H54 (cell line): ENCODE measurements at regions not wholly inside any gene's neighbourhood (a gene's known extent, or its start where the extent isn't known, plus 50 kb on each side); places are given as distances from the start of the nearest gene placed in this dataset.

Experiments
- DNase-seq: peaks from one replicate; pipeline ENCODE4 v3.0.0; 2011; ENCODE audit warnings: low spot score, mixed read lengths; ENCODE audit not compliant: insufficient read length
- FAIRE-seq: peaks from 3 replicates; lab custom pipeline; 2011; peaks lifted over from hg19 to GRCh38; lab: Jason Lieb, UNC
- POLR2A ChIP-seq: IDR thresholded peaks from 2 replicates; pipeline ENCODE4 v1.6.1; 2011; ENCODE audit warnings: low read depth, mild to moderate bottlenecking, low read length

- TF ChIP-seq POLR2A = no peak
- FAIRE-seq = no peak
- DNase-seq = no peak
Measured at GRCh38 chr6:92510137-92510536, 909.2 kb downstream of the EPHA7 start.

GRCh38 chr6:92507552-92507951 is 911.8 kb downstream of the EPHA7 start:
- DNase-seq = no peak
- no peak for FAIRE-seq
- TF ChIP-seq POLR2A = no peak

GRCh38 chr6:92504509-92504908 is 914.9 kb downstream of the EPHA7 start:
- FAIRE-seq = no peak
- no peak for DNase-seq
- TF ChIP-seq POLR2A = no peak

DNA sequence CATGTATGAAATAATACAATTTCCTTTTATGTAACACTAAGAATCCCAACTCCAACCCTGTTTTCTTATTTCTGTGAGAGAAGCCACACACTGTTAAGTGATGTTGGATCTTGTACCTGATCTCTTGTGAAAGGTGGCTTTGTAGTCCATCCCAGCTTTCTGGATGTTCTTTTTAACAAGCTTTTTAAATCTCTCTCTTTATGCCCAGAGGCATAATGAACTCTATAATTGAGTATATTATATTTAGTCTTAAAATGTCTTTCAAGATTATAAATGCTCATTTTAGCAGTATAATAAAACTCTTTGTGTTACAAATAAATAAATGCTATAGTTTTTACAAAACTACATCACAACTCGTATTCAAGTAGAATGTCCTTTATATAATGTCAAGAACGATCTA is 922.1 kb downstream of the EPHA7 start:
- DNase-seq = no peak
- FAIRE-seq = no peak
- TF ChIP-seq POLR2A = no peak

- no peak for FAIRE-seq
- no peak for DNase-seq
- TF ChIP-seq POLR2A = no peak
Measured at GRCh38 chr6:92496527-92496926, 922.8 kb downstream of the EPHA7 start.

DNA sequence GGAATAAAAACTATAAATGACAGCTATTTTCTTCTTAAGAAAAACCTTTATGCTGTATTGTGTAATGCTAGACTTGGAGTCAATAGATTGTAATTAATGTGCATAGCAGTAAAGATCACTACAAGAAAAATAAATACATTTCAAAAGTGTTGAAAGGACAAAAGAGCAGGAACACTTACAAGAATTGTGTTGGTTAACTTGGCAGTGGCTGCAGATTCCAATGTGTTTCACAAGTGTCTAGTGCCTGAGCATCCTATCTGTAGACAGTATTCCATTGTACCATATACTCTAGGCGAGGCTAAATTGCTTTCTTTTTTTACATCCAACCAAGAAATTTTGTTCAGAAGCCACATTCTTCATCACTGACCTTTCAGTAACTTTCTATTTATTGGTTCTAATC is 924.1 kb downstream of the EPHA7 start:
- TF ChIP-seq POLR2A = no peak
- DNase-seq (no peak), FAIRE-seq (no peak)

GRCh38 chr6:92485487-92485886 is 933.9 kb downstream of the EPHA7 start:
- DNase-seq = no peak
- FAIRE-seq = no peak
- TF ChIP-seq POLR2A = no peak

DNA sequence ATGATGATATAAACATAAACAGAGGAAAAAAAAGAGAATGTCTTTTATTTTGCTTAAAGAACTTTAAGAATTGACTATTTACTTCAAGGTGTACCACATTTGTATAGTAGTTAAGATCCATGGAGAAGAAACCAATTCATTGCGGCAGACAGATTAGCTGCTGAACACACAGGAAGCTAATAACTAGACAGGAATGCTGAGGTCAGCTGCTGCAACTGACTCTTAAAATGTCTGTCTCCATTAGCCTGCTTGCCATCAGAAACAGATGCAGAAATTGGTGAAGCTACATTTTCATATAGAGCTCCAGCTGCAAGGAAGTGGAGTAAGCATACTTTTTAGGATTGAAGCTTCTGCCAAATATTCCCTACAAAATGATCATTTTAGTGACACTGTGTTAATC is 939.5 kb downstream of the EPHA7 start:
- DNase-seq (no peak), FAIRE-seq (no peak)
- no peak for TF ChIP-seq POLR2A

GRCh38 chr6:92473056-92473455 is 946.3 kb downstream of the EPHA7 start:
- TF ChIP-seq POLR2A = no peak
- FAIRE-seq = no peak
- DNase-seq = no peak

DNA sequence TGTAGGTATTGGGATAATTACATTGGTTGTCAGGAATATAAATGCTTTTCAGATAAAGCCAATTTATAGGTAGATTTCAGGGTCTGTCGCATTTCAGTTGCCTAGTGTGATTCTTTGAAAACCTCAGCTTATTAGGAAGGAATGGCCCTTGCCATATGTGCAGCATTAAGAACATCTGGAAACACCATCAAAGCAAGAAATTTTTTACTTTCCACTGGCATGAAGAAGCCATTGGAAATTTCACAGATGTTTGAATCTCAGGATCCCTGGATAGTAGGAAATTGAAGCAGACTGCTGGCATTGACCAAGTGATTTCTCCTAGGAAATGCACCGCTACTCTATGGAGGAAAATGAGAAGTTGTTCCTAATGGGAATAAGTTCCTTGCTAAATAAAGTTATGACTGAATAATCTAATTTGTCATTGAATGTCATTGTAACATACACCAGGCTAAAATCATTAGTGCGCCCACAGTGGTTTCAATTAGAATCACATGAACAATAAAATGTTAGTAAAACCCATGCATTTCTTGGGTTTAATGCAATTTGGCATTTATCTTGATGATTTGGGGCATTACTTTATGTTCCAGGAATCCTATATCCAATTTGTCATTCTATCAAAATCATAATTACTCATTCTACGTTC is 950.1 kb downstream of the EPHA7 start:
- no peak for TF ChIP-seq POLR2A
- FAIRE-seq (no peak), DNase-seq (no peak)

DNA sequence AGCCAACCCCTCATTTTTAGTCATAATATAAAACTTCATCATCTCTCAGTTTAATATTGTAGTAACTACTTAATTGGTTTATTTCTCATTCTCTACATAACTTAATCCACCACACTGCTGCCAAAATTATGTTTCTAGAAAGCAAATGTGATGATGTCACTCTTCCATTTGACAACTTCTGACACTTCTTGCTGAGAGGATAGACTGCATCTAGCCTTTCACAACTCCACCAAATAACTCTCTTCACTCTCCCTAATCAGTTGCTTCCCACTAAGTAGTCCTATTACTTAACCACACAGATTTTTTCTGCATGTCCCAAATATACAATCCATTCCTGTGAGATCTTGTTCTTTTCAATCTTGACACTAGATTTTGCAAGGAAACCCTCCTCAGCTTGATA is 951.3 kb downstream of the EPHA7 start:
- no peak for FAIRE-seq
- no peak for DNase-seq
- TF ChIP-seq POLR2A = no peak

DNA sequence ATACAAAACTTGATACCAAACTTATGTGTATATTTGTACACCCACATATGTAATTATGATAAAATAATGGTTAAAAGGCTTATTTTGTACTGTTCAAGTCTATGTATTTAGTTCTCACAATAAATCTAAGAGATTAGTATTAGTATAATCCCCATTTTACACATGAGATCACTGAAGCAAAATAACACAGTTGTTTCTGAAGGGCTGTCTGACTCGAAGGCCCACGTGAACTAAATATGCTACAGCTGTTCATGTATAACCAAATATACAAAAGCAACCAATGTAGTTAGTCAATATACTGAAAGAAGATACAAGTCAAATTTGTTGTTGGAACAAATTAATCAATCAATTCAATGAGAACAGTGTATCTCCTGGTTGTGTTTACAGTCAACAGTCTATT is 959.2 kb downstream of the EPHA7 start:
- no peak for DNase-seq
- no peak for FAIRE-seq
- TF ChIP-seq POLR2A = no peak

DNA sequence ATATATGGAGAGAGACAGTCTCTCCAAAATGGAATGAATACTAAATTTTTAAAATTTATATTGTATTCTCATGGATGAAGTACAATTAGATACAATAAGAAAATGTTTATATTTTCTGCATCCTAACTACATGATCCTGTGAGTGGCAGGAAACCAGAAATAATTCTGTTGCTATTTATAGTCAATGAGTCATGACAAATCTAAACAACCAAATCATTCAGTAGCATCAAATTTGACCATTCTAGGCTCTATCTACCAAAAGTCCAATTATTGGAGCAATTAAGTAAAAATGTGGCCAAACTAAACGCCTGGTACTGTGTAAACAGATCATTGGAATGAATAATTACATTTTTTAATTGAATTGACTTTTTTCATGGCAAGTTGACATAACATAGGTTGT is 959.8 kb downstream of the EPHA7 start:
- FAIRE-seq = no peak
- no peak for DNase-seq
- TF ChIP-seq POLR2A = no peak

GRCh38 chr6:92446052-92446451 is 973.3 kb downstream of the EPHA7 start:
- no peak for DNase-seq
- no peak for FAIRE-seq
- TF ChIP-seq POLR2A = no peak

DNA sequence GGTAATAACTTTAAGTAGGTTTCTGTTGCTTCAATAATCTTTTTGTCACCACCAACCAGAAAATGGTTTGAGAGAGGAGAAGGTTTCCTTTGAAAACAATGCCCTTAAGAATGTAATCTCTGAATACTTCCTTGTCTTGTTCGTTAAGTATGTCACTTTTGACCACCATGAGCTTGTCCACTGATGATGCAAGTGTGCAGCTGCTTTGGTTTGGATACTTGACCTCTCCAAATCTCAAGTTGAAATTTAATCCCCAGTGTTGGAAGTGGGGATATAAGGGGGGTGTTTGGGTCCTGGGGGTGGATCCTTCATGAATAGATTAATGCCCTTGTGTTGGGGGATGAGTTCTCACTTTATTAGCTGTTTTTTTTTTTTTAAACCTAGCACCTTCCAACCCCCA is 985.4 kb downstream of the EPHA7 start:
- no peak for TF ChIP-seq POLR2A
- FAIRE-seq (no peak), DNase-seq (no peak)
